Astrocyte (in vitro differentiated cells and primary cell): ENCODE measurements at regions not wholly inside any gene's neighbourhood (a gene's known extent, or its start where the extent isn't known, plus 50 kb on each side); places are given as distances from the start of the nearest gene placed in this dataset.

Experiments used
- DNase-seq: peaks from one replicate; pipeline ENCODE4 v3.0.0-alpha.2; 2010; ENCODE audit warnings: low read depth
- FAIRE-seq: peaks from 2 replicates; lab custom pipeline; 2011; peaks lifted over from hg19 to GRCh38; lab: Jason Lieb, UNC
- H2AFZ ChIP-seq: 2 replicates; pipeline ENCODE4 v1.6.0; 2012; ENCODE audit warnings: low read depth, low read length, inconsistent platforms
- H3K27ac ChIP-seq: 2 replicates; pipeline ENCODE4 v1.5.1; 2011; ENCODE audit warnings: low read depth, low read length, inconsistent platforms
- H3K27me3 ChIP-seq: 2 replicates; pipeline ENCODE4 v1.6.0; 2011; ENCODE audit warnings: low read length, inconsistent platforms; ENCODE audit not compliant: insufficient read depth
- H3K36me3 ChIP-seq: 2 replicates; pipeline ENCODE4 v1.5.1; 2011; ENCODE audit warnings: low read length, inconsistent platforms; ENCODE audit not compliant: insufficient read depth
- H3K4me1 ChIP-seq: 2 replicates; pipeline ENCODE4 v1.5.1; 2011; ENCODE audit warnings: low read length, inconsistent platforms; ENCODE audit not compliant: insufficient read depth
- H3K4me2 ChIP-seq: 2 replicates; pipeline ENCODE4 v1.6.0; 2012; ENCODE audit warnings: low read length, inconsistent platforms
- H3K4me3 ChIP-seq: 2 replicates; pipeline ENCODE4 v1.5.1; 2011; ENCODE audit warnings: low read depth, mild to moderate bottlenecking, low read length, inconsistent platforms; ENCODE audit not compliant: insufficient read depth
- H3K79me2 ChIP-seq: 2 replicates; pipeline ENCODE4 v1.6.0; 2012; ENCODE audit warnings: mild to moderate bottlenecking, low read length, inconsistent platforms; ENCODE audit not compliant: insufficient read depth
- H3K9ac ChIP-seq: 2 replicates; pipeline ENCODE4 v1.6.0; 2012; ENCODE audit warnings: mild to moderate bottlenecking, low read length, inconsistent platforms
- H3K9me3 ChIP-seq: 2 replicates; pipeline ENCODE4 v1.5.1; 2012; ENCODE audit warnings: low read depth, mild to moderate bottlenecking, low read length, inconsistent platforms; ENCODE audit not compliant: insufficient read depth
- H4K20me1 ChIP-seq: 2 replicates; pipeline ENCODE4 v1.6.0; 2012; ENCODE audit warnings: low read length, inconsistent platforms; ENCODE audit not compliant: insufficient read depth
- H3K27ac Mint-ChIP-seq: one replicate; pipeline ENCODE4 v1.8.0; 2021; ENCODE audit warnings: mild to moderate bottlenecking, mixed read lengths; ENCODE audit not compliant: unreplicated experiment
- H3K27me3 Mint-ChIP-seq: one replicate; pipeline ENCODE4 v1.8.0; 2021; ENCODE audit warnings: low read depth, mixed read lengths; ENCODE audit not compliant: unreplicated experiment
- H3K36me3 Mint-ChIP-seq: one replicate; pipeline ENCODE4 v1.8.0; 2021; ENCODE audit warnings: low read depth, mixed read lengths; ENCODE audit not compliant: unreplicated experiment
- H3K4me1 Mint-ChIP-seq: one replicate; pipeline ENCODE4 v1.8.0; 2021; ENCODE audit warnings: low read depth, mixed read lengths; ENCODE audit not compliant: unreplicated experiment
- H3K4me3 Mint-ChIP-seq: one replicate; pipeline ENCODE4 v1.8.0; 2021; ENCODE audit warnings: mild to moderate bottlenecking, moderate library complexity, mixed read lengths; ENCODE audit not compliant: unreplicated experiment
- H3K9me3 Mint-ChIP-seq: one replicate; pipeline ENCODE4 v1.8.0; 2021; ENCODE audit warnings: mild to moderate bottlenecking, mixed read lengths; ENCODE audit not compliant: unreplicated experiment
- CTCF ChIP-seq: IDR thresholded peaks from 2 replicates; pipeline ENCODE4 v1.5.1; 2011; ENCODE audit warnings: low read depth, mild to moderate bottlenecking, inconsistent platforms, low read length, moderate library complexity; ENCODE audit not compliant: insufficient read depth
- EZH2 ChIP-seq: IDR thresholded peaks from 2 replicates; pipeline ENCODE4 v1.6.1; 2012; ENCODE audit warnings: mild to moderate bottlenecking, low read length, inconsistent platforms; ENCODE audit not compliant: insufficient read depth

DNA sequence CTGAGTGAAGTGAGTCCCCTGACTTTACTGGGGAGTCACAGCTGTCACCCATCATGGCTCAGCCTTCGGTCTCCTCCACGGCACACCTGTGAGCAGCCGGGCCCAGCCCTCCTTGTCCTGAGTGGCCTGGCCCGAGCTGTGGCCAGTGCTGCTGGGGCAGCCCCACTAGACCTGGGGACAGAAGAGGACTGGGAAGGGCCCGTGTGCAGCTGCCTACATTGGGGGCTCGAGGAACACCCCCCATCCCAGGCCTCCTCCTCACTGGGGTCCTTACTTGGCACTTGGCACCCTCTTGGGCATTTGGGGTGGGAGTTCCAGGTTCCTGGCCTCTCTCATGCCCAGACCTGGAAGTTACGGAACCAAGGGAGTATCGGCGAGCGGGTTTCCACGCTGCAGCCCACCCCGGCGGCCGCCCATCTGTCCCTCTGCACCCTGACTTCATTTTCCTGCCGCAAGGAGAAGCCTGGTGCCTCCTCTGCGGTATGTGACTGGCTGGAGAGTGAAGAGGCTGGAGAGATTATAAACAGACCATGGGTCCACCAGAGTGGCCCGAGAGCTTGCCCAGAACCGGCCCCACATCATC lies 179.7 kb downstream of the KIF26A start:
- Histone ChIP-seq H3K27ac (no peak overlapping the region), H3K27me3 (no peaks in the 10 kb centered on the region), H3K4me3 (no peak overlapping the region), H2AFZ (no peak overlapping the region), H3K9ac (no peak overlapping the region), H3K9me3 (no peaks in the 10 kb centered on the region), H3K4me2 (no peak overlapping the region), H3K79me2 (no peaks in the 10 kb centered on the region), H4K20me1 (no peaks in the 10 kb centered on the region), H3K4me1 (no peaks in the 10 kb centered on the region), H3K36me3 (no peaks in the 10 kb centered on the region)
- Mint-ChIP-seq H3K9me3 (no peaks in the 10 kb centered on the region), H3K4me1 (no peaks in the 10 kb centered on the region), H3K27ac (no peak overlapping the region), H3K36me3 (no peaks in the 10 kb centered on the region), H3K27me3 (peaks cover 33% of the 10 kb centered on the region), H3K4me3 (no peak overlapping the region)
- DNase-seq, result no peak
- FAIRE-seq, result no peak
- no peak for TF ChIP-seq EZH2

DNA sequence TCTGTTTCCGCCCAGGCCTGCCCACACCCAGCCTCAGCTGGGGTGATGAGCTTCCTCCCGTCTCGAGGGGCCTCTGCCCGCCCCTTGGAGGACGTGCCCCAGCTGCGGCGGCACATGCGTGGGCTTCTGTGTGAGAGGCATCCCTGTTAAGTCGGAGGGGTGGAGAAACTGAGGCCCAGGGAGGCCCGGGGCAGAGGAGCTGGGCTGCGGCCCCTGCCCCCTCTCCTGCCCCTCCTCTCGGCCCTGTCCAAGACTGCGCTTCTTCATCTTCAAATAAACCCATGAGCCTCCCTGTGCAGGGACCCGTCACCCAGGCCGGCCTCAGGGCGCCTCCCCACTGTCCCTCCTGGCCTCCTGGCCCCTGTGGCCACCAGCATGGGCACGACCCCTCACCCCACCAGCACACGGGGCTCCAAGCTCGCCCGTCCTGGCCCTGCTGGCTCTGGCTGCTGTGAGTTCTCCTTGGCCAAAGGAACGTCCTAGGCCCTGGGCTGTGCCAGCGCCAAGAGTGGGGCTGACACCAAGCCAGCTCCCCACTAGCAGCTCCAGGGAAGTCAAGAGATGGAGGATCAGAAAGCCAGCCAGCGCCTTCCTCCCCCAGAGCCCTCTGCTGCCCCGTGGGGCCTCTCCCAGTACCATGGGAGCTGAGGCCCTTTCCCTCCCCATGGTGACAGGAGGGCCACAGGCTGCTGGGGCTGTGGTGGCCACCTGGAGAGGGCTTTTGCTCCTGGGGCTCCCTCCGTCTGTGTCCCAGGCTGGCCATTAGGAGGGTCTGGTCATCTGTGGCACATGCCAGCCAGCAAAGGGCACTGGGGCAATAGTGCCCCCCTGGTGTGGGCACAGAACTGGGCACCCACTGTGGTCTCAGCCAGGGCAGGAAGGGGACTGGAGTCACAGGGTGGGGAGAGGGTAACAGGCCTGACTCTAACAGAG lies 180.4 kb downstream of the KIF26A start:
- Histone ChIP-seq H4K20me1 (no peaks in the 10 kb centered on the region), H3K4me1 (no peaks in the 10 kb centered on the region), H3K79me2 (no peaks in the 10 kb centered on the region), H3K27ac (no peak overlapping the region), H3K4me3 (no peak overlapping the region), H3K4me2 (no peak overlapping the region), H3K9me3 (no peaks in the 10 kb centered on the region), H3K9ac (no peak overlapping the region), H3K27me3 (no peaks in the 10 kb centered on the region), H3K36me3 (no peaks in the 10 kb centered on the region), H2AFZ (no peak overlapping the region)
- Mint-ChIP-seq H3K36me3 (no peaks in the 10 kb centered on the region), H3K4me3 (no peak overlapping the region), H3K27me3 (peaks cover 33% of the 10 kb centered on the region), H3K9me3 (no peaks in the 10 kb centered on the region), H3K27ac (no peak overlapping the region), H3K4me1 (no peaks in the 10 kb centered on the region)
- DNase-seq, result no peak
- TF ChIP-seq CTCF (no peak), EZH2 (no peak)
- no peak for FAIRE-seq

DNA sequence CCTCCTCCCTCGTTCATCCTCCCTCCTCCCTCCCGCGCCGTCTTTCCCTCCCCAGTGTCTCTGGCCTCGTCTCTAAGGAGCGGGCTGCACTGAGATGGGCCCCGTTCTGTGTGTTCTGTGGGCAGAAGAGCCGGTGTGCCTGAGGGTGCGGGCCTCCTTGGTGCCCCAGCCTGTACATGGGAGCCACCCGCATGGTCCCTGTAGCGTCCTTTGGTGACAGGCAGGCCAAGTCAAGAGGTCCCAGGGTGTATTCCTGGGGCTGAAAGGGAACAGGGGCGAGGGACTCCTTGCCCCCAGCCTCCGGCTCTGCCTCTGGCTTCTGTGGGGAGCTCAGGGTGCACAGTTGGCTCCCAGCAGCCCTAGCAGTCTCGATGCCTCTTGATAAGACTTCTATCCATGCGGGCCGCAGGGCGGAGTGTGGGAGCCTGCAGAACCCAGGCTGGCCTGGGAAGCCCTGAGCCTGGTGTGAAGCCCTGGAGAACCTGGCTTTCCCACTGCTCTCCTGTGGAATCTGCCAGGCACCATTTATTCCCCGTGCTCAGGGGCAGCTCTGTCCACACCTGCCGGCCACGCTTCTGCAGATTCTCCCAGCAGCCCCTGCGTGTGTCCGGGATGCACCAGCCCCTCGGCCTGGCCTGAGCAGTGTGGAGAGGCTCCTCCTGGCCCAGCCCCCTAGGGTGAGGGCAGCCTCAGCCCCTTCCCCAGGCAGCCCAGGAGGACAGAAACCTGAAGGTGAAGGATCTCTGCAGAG lies 181.3 kb downstream of the KIF26A start:
- Mint-ChIP-seq H3K9me3 (no peaks in the 10 kb centered on the region), H3K4me1 (no peaks in the 10 kb centered on the region), H3K4me3 (no peak overlapping the region), H3K36me3 (no peaks in the 10 kb centered on the region), H3K27me3 (peaks cover 31% of the 10 kb centered on the region), H3K27ac (no peak overlapping the region)
- no peaks in the 10 kb centered on the region for H3K27me3 ChIP-seq
- H3K9me3 ChIP-seq, result peaks cover 7% of the 10 kb centered on the region
- H3K4me1 ChIP-seq, result no peaks in the 10 kb centered on the region
- no peaks in the 10 kb centered on the region for H4K20me1 ChIP-seq
- TF ChIP-seq CTCF (no peak), EZH2 (no peak)
- no peaks in the 10 kb centered on the region for H3K79me2 ChIP-seq
- no peaks in the 10 kb centered on the region for H3K36me3 ChIP-seq
- FAIRE-seq (no peak), DNase-seq (no peak)
- H3K27ac ChIP-seq, result no peak overlapping the region
- no peak overlapping the region for H3K9ac ChIP-seq
- no peak overlapping the region for H2AFZ ChIP-seq
- no peak overlapping the region for H3K4me2 ChIP-seq
- H3K4me3 ChIP-seq, result no peak overlapping the region
